ENCODE measurements at regions not wholly inside any gene's neighbourhood (a gene's known extent, or its start where the extent isn't known, plus 50 kb on each side); places are given as distances from the start of the nearest gene placed in this dataset.

DNA sequence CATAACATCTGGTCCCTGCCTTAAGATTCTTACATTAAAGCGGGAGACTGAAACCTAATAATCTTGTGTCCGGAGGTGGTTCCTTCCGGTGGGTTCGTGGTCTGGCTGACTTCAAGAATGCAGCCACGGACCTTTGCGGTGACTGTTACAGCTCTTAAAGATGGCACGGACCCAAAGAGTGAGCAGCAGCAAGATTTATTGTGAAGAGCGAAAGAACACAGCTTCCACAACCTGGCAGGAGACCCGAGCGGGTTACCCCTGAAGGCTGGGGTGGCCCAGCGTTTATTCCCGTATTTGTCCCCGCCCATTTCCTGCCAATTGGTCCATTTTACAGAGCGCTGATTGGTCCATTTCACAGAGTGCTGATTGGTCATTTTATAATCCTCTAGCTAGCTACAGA lies 122.3 kb upstream of the SIX2 start:
- intact Hi-C loops (cut with DNase I; ENCODE audit: low total_unique reads) = no loop called here
- TF ChIP-seq, protein P1, sequence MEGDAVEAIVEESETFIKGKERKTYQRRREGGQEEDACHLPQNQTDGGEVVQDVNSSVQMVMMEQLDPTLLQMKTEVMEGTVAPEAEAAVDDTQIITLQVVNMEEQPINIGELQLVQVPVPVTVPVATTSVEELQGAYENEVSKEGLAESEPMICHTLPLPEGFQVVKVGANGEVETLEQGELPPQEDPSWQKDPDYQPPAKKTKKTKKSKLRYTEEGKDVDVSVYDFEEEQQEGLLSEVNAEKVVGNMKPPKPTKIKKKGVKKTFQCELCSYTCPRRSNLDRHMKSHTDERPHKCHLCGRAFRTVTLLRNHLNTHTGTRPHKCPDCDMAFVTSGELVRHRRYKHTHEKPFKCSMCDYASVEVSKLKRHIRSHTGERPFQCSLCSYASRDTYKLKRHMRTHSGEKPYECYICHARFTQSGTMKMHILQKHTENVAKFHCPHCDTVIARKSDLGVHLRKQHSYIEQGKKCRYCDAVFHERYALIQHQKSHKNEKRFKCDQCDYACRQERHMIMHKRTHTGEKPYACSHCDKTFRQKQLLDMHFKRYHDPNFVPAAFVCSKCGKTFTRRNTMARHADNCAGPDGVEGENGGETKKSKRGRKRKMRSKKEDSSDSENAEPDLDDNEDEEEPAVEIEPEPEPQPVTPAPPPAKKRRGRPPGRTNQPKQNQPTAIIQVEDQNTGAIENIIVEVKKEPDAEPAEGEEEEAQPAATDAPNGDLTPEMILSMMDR (IDR thresholded peaks at IDR 0.05) = no peak
- TF ChIP-seq POLR2A (IDR thresholded peaks at IDR 0.05) (no peak), POLR2AphosphoS5 (IDR thresholded peaks at IDR 0.05) (no peak)
- H3K27ac ChIP-seq = no peak overlapping the region
- no peak overlapping the region for H3K4me3 ChIP-seq
- H3K4me1 ChIP-seq = no peaks in the 10 kb centered on the region
- H3K9me3 ChIP-seq = no peaks in the 10 kb centered on the region
- DNase-seq (ENCODE audit: low spot score in 2 of 2) = no peak
- H3K36me3 ChIP-seq = no peaks in the 10 kb centered on the region
- no peaks in the 10 kb centered on the region for H3K27me3 ChIP-seq

DNA sequence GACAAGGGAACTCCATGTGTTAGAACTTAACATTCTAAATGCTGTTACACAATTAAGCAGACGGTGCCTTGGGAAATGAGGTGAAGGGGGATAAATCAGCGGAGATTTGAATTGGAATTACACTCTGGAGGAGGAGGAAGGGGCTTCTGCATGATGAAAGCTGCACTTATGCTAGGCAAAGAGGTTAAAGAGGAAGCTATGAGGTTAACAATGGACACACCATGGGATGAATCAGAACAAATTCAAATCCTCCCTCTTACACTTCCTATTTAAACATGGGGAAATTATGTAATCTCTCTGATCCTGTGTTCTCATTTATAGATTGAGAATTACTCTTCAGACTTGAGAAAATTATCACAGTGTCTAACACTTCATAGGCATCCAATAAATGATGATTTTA lies 121.5 kb upstream of the SIX2 start:
- Histone ChIP-seq H3K27ac (no peak overlapping the region), H3K9me3 (no peaks in the 10 kb centered on the region), H3K4me1 (no peaks in the 10 kb centered on the region), H3K27me3 (no peaks in the 10 kb centered on the region), H3K4me3 (no peak overlapping the region), H3K36me3 (no peaks in the 10 kb centered on the region)
- no peak for DNase-seq (ENCODE audit: low spot score in 2 of 2)
- no peak for TF ChIP-seq POLR2A (IDR thresholded peaks at IDR 0.05)
- TF ChIP-seq, protein P1 (IDR thresholded peaks at IDR 0.05) = no peak
- TF ChIP-seq POLR2AphosphoS5 (IDR thresholded peaks at IDR 0.05) = no peak
- intact Hi-C loops (cut with DNase I; ENCODE audit: low total_unique reads) = no loop called here

DNA sequence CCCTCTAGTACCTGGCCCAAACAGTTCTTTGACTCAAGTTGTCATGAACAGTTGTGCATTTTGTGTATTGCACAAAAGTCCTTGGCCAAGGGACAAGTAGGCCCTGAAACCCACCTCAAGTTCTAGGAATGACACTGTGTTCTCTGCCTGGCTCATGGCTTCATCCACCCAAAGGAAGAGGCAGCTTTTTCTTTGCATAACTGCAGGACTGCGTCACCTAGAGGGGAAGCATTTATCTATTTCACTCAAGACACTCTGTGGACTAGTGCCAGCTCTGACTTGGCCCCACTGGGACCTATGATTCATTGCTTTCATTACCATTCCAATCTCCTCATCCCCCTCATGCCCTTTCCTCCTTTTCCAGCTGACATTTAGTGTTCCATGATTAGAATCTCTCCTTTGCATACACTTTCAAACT lies 119.3 kb upstream of the SIX2 start:
- H3K27me3 ChIP-seq = no peaks in the 10 kb centered on the region
- no peaks in the 10 kb centered on the region for H3K36me3 ChIP-seq
- no peak for DNase-seq (ENCODE audit: low spot score in 2 of 2)
- intact Hi-C loops (cut with DNase I; ENCODE audit: low total_unique reads) = no loop called here
- no peaks in the 10 kb centered on the region for H3K9me3 ChIP-seq
- TF ChIP-seq, protein P1 (IDR thresholded peaks at IDR 0.05) = no peak
- TF ChIP-seq POLR2A (IDR thresholded peaks at IDR 0.05) = no peak
- TF ChIP-seq POLR2AphosphoS5 (IDR thresholded peaks at IDR 0.05) = no peak
- no peaks in the 10 kb centered on the region for H3K4me1 ChIP-seq
- no peak overlapping the region for H3K27ac ChIP-seq
- H3K4me3 ChIP-seq = no peak overlapping the region

DNA sequence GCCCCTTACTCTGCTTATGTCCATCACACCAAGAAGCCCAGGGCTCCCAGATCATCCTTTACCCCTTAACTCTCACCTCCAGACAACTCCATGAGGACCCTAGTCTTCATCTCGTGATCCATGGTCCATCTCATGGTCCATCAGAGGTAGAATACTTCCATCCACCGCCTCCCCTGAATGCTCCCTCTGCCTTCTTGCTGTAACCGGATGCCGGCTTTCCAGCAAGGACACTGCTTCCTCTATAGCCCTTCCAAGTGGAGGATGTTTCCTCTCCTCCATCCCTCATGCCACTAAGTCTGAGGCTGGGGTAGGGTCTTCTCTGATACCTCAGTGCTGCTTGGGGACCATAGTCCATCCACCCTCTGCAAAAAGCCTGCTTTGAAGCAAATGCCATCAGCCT lies 118.6 kb upstream of the SIX2 start:
- Histone ChIP-seq H3K4me3 (no peak overlapping the region), H3K27me3 (no peaks in the 10 kb centered on the region), H3K4me1 (no peaks in the 10 kb centered on the region), H3K36me3 (no peaks in the 10 kb centered on the region), H3K9me3 (no peaks in the 10 kb centered on the region), H3K27ac (no peak overlapping the region)
- intact Hi-C loops (cut with DNase I; ENCODE audit: low total_unique reads) = no loop called here
- TF ChIP-seq, protein P1 (IDR thresholded peaks at IDR 0.05) = no peak
- TF ChIP-seq POLR2A (IDR thresholded peaks at IDR 0.05) (no peak), POLR2AphosphoS5 (IDR thresholded peaks at IDR 0.05) (no peak)
- no peak for DNase-seq (ENCODE audit: low spot score in 2 of 2)

DNA sequence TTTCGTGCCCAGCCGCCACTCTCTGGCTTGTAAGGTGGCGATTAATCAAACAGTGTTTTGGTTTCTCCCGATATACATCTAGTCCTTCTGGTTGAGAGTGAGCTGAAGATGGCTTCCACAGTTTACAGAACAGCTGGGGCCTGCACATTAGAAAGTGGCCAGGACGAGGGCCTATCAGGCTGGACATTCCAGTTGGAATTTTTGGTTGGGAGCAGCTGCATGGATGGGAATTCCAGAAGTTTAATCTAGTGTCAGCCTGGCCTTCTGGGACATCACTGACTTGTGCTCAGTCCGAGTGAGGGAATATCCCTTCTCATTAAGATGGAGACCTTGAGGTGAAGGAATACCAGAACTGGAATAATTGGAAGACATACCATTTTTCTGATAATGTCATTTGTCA lies 118.1 kb upstream of the SIX2 start:
- Histone ChIP-seq H3K27me3 (no peaks in the 10 kb centered on the region), H3K27ac (no peak overlapping the region), H3K36me3 (no peaks in the 10 kb centered on the region), H3K4me1 (no peaks in the 10 kb centered on the region), H3K4me3 (no peak overlapping the region), H3K9me3 (no peaks in the 10 kb centered on the region)
- TF ChIP-seq POLR2AphosphoS5 (IDR thresholded peaks at IDR 0.05) (no peak), POLR2A (IDR thresholded peaks at IDR 0.05) (no peak)
- TF ChIP-seq, protein P1 (IDR thresholded peaks at IDR 0.05) = no peak
- intact Hi-C loops (cut with DNase I; ENCODE audit: low total_unique reads) = no loop called here
- no peak for DNase-seq (ENCODE audit: low spot score in 2 of 2)

All from breast epithelium (tissue), 4 donors.